IMR-90 (cell line): ENCODE measurements at regions not wholly inside any gene's neighbourhood (a gene's known extent, or its start where the extent isn't known, plus 50 kb on each side); places are given as distances from the start of the nearest gene placed in this dataset.

Experiments used
- ATAC-seq: fragments of 200-7000 bp; cut with Tn5 transposase; 2 replicates; pipeline ENCODE4 v1.9.1; 2020; ENCODE audit warnings: low read depth, mild to moderate bottlenecking, moderate library complexity
- BruUV-seq: library from RNA; stranded (reverse); fragments of 400-500 nt; replicated peaks from 2 replicates; lab custom pipeline; 2021; lab: Mats Ljungman, UMichigan
- CTCF ChIA-PET: fragments of 300-600 bp; formaldehyde crosslinking; extraction: SDS; loops from one replicate; lab custom pipeline; 2021; ENCODE audit warnings: antibody characterized with exemption; lab: Yijun Ruan, JAX
- POLR2A ChIA-PET: fragments of 300-600 bp; sonication (Branson Sonifier 250); formaldehyde crosslinking; loops from one replicate; lab custom pipeline; 2022; ENCODE audit warnings: antibody characterized with exemption; ENCODE audit not compliant: unreplicated experiment; lab: Charles Lee
- DNase-seq: peaks from one replicate; pipeline ENCODE4 v3.0.0; 2013
- H2AFZ ChIP-seq: replicated peaks from 2 replicates; pipeline ENCODE3; 2013; ENCODE audit warnings: low read length, mild to moderate bottlenecking; ENCODE audit not compliant: poor library complexity
- H2AK5ac ChIP-seq: 2 replicates; pipeline ENCODE4 v1.6.1; 2013; ENCODE audit warnings: low read depth, low read length, inconsistent platforms
- H2AK9ac ChIP-seq: replicated peaks from 2 replicates; pipeline ENCODE3; 2013; ENCODE audit warnings: mild to moderate bottlenecking, low read depth, low read length, moderate library complexity; ENCODE audit not compliant: poor library complexity
- H2BK120ac ChIP-seq: 2 replicates; pipeline ENCODE4 v1.6.1; 2013; ENCODE audit warnings: low read depth, low read length, inconsistent platforms
- H2BK15ac ChIP-seq: 3 replicates; pipeline ENCODE4 v1.6.1; 2013; ENCODE audit warnings: low read depth, low read length, inconsistent platforms
- H2BK20ac ChIP-seq: 2 replicates; pipeline ENCODE4 v1.6.1; 2013; ENCODE audit warnings: low read depth, mild to moderate bottlenecking, inconsistent platforms, low read length, moderate library complexity
- H2BK5ac ChIP-seq: 2 replicates; pipeline ENCODE4 v1.6.1; 2013; ENCODE audit warnings: mild to moderate bottlenecking, low read depth, low read length, inconsistent platforms; ENCODE audit not compliant: poor library complexity, severe bottlenecking
- H3K14ac ChIP-seq: replicated peaks from 2 replicates; pipeline ENCODE4 v1.6.1; 2013; ENCODE audit warnings: low read depth, low read length, inconsistent platforms
- H3K18ac ChIP-seq: 2 replicates; pipeline ENCODE4 v1.6.1; 2013; ENCODE audit warnings: low read depth, low read length, control low read depth
- H3K23ac ChIP-seq: 2 replicates; pipeline ENCODE4 v1.6.1; 2013; ENCODE audit warnings: low read depth, low read length, inconsistent platforms
- H3K27ac ChIP-seq: 2 replicates; pipeline ENCODE4 v1.5.1; 2013; ENCODE audit warnings: mild to moderate bottlenecking, control low read depth, low read length; ENCODE audit not compliant: insufficient read depth
- H3K27me3 ChIP-seq: 2 replicates; pipeline ENCODE4 v1.6.1; 2013; ENCODE audit warnings: low read length; ENCODE audit not compliant: control insufficient read depth, insufficient read depth
- H3K36me3 ChIP-seq: 2 replicates; pipeline ENCODE4 v1.6.1; 2013; ENCODE audit warnings: low read length, mixed read lengths; ENCODE audit not compliant: control insufficient read depth, insufficient read depth
- H3K4ac ChIP-seq: 2 replicates; pipeline ENCODE4 v1.6.1; 2013; ENCODE audit warnings: low read depth, low read length, inconsistent platforms
- H3K4me1 ChIP-seq: 2 replicates; pipeline ENCODE4 v1.6.1; 2013; ENCODE audit warnings: low read length, mixed read lengths; ENCODE audit not compliant: control insufficient read depth, insufficient read depth
- H3K4me2 ChIP-seq: 2 replicates; pipeline ENCODE4 v1.6.1; 2013; ENCODE audit warnings: low read depth, mild to moderate bottlenecking, control low read depth, low read length, moderate library complexity
- H3K4me3 ChIP-seq: 2 replicates; pipeline ENCODE4 v1.5.1; 2013; ENCODE audit warnings: low read depth, mild to moderate bottlenecking, control low read depth, low read length, moderate library complexity; ENCODE audit not compliant: insufficient read depth
- H3K56ac ChIP-seq: 2 replicates; pipeline ENCODE4 v1.6.1; 2013; ENCODE audit warnings: low read length, inconsistent platforms; ENCODE audit not compliant: insufficient read depth; ENCODE audit errors: extremely low read depth
- H3K79me1 ChIP-seq, 2 experiments: 2 replicates each; pipeline ENCODE4 v1.6.1; 2013; ENCODE audit warnings: low read length in 2 of 2, inconsistent platforms in 1 of 2, low read depth in 1 of 2
- H3K9ac ChIP-seq: 2 replicates; pipeline ENCODE4 v1.6.1; 2013; ENCODE audit warnings: low read depth, low read length, control low read depth
- H3K9me1 ChIP-seq: 2 replicates; pipeline ENCODE4 v1.6.1; 2013; ENCODE audit warnings: low read length, inconsistent platforms; ENCODE audit not compliant: insufficient read depth
- H3K9me3 ChIP-seq: 2 replicates; pipeline ENCODE4 v1.6.1; 2013; ENCODE audit warnings: low read length; ENCODE audit not compliant: control insufficient read depth, insufficient read depth
- H4K20me1 ChIP-seq: 2 replicates; pipeline ENCODE4 v1.6.1; 2013; ENCODE audit warnings: low read length, inconsistent platforms; ENCODE audit not compliant: insufficient read depth
- H4K5ac ChIP-seq: 2 replicates; pipeline ENCODE4 v1.6.1; 2013; ENCODE audit warnings: mild to moderate bottlenecking, low read depth, low read length, control low read depth
- H4K8ac ChIP-seq, 2 experiments: 2 replicates each; pipeline ENCODE4 v1.6.1; 2013; ENCODE audit warnings: low read depth in 2 of 2, low read length in 2 of 2, control low read depth in 1 of 2, inconsistent platforms in 1 of 2
- H4K91ac ChIP-seq: 2 replicates; pipeline ENCODE4 v1.6.1; 2013; ENCODE audit warnings: low read depth, low read length, inconsistent platforms; ENCODE audit not compliant: insufficient read depth
- CTCF ChIP-seq: conservative IDR thresholded peaks from 2 replicates; pipeline ENCODE4 v1.5.1; 2012; ENCODE audit warnings: mild to moderate bottlenecking, low read depth, low read length, improper control_type of control experiment
- MAFK ChIP-seq: IDR thresholded peaks from 2 replicates; pipeline ENCODE4 v1.6.1; 2012; ENCODE audit warnings: low read depth, low read length, improper control_type of control experiment
- MAZ ChIP-seq: IDR thresholded peaks from 2 replicates; pipeline ENCODE4 v1.6.1; 2012; ENCODE audit warnings: low read depth, mild to moderate bottlenecking, low read length, improper control_type of control experiment, moderate library complexity, borderline replicate concordance
- MXI1 ChIP-seq: IDR thresholded peaks from 2 replicates; pipeline ENCODE4 v1.6.1; 2012; ENCODE audit warnings: low read depth, mild to moderate bottlenecking, low read length, moderate library complexity, borderline replicate concordance
- WGBS, 2 experiments: methylation state at CpG; one replicate each; pipeline versions ENCODE4 v1.1.5 to v1.1.7; 2013; ENCODE audit warnings: missing lambda C conversion rate in 2 of 2; ENCODE audit not compliant: insufficient read length in 1 of 2; ENCODE audit errors: extremely low coverage in 2 of 2; 5-methylcytosine and 5-hydroxymethylcytosine counted together
- dilution Hi-C: fragments of 300-500 bp; cut with HindIII; formaldehyde crosslinking; loops from one replicate; pipeline ENCODE4 v1.14.3; 2018; ENCODE audit warnings: low sequenced_read_pairs; ENCODE audit not compliant: unreplicated experiment
- in situ Hi-C: fragments of 300-500 bp; cut with MboI; formaldehyde crosslinking; loops from 3 replicates; pipeline ENCODE4 v1.14.3; 2019; ENCODE audit warnings: low sequenced_read_pairs, inconsistent platforms, mixed read lengths
- intact Hi-C: fragments of 100-400 bp; cut with micrococcal nuclease; formaldehyde crosslinking; loops from 2 replicates; pipeline ENCODE4 v1.10.0; 2022

- in situ Hi-C loops = no loop called here
- no peak overlapping the region for H2AK5ac ChIP-seq
- H4K5ac ChIP-seq = no peak overlapping the region
- H4K8ac ChIP-seq = no peak overlapping the region
- H2BK5ac ChIP-seq = no peak overlapping the region
- no peak overlapping the region for H3K9ac ChIP-seq
- no peak overlapping the region for H3K23ac ChIP-seq
- no peak overlapping the region for H2BK120ac ChIP-seq
- H3K9me1 ChIP-seq = no peaks in the 10 kb centered on the region
- H2AK9ac ChIP-seq = no peak overlapping the region
- H4K91ac ChIP-seq = no peak overlapping the region
- DNase-seq (no peak), ATAC-seq (no peak)
- dilution Hi-C loops = no loop called here
- H3K27me3 ChIP-seq = no peaks in the 10 kb centered on the region
- no CpG with 5 or more reads among the region's 3 CpGs for WGBS, 2 experiments
- ChIA-PET POLR2A (no interaction called here), CTCF (no interaction called here)
- H3K27ac ChIP-seq = no peak overlapping the region
- intact Hi-C loops = no loop called here
- H3K4me3 ChIP-seq = no peak overlapping the region
- H3K36me3 ChIP-seq = no peaks in the 10 kb centered on the region
- H3K4me2 ChIP-seq = no peak overlapping the region
- no peak overlapping the region for H3K14ac ChIP-seq
- H3K4ac ChIP-seq = no peak overlapping the region
- no peaks in the 10 kb centered on the region for H3K4me1 ChIP-seq
- H2BK20ac ChIP-seq = no peak overlapping the region
- TF ChIP-seq MAZ (no peak), MXI1 (no peak), MAFK (no peak), CTCF (no peak)
- H2AFZ ChIP-seq = no peak overlapping the region
- no peaks in the 10 kb centered on the region for H3K79me1 ChIP-seq
- no peaks in the 10 kb centered on the region for H4K20me1 ChIP-seq
- no TSS peak for BruUV-seq
- no peak overlapping the region for H2BK15ac ChIP-seq
- H3K9me3 ChIP-seq = no peaks in the 10 kb centered on the region
- H3K18ac ChIP-seq = no peak overlapping the region
- no peak overlapping the region for H3K56ac ChIP-seq
These were observed 394.9 kb upstream of the PTGER4 start for GRCh38 chr5:40284863-40285262.
